ENCODE measurements at regions not wholly inside any gene's neighbourhood (a gene's known extent, or its start where the extent isn't known, plus 50 kb on each side); places are given as distances from the start of the nearest gene placed in this dataset.
"Not testable (repeated sequence)": the region's sequence is repeated elsewhere in the genome, so short reads cannot be mapped to it uniquely, and the experiment has no call there.

- not testable (repeated sequence) for H3K4me3 ChIP-seq (ENCODE audit: low read length); H3K4me2 ChIP-seq (ENCODE audit: low read length); H3K9me3 ChIP-seq (ENCODE audit: control insufficient read depth, insufficient read depth, low read length); H3K79me2 ChIP-seq (ENCODE audit: control insufficient read depth, low read length); H3K9me2 ChIP-seq (replicated peaks; ENCODE audit: control insufficient read depth, low read length); H3F3A ChIP-seq (ENCODE audit: control insufficient read depth, insufficient read depth); H3K27ac ChIP-seq (ENCODE audit: low read depth, low read length); H4K20me1 ChIP-seq (ENCODE audit: control insufficient read depth, insufficient read depth, low read depth, low read length); H3K36me3 ChIP-seq (ENCODE audit: control insufficient read depth, low read length); H3K4me1 ChIP-seq (ENCODE audit: control insufficient read depth, low read length); H3K27me3 ChIP-seq (ENCODE audit: control insufficient read depth, low read length)
Observed at GRCh38 chr7:29664999-29665398, 101.4 kb downstream of the PRR15 start.

DNA sequence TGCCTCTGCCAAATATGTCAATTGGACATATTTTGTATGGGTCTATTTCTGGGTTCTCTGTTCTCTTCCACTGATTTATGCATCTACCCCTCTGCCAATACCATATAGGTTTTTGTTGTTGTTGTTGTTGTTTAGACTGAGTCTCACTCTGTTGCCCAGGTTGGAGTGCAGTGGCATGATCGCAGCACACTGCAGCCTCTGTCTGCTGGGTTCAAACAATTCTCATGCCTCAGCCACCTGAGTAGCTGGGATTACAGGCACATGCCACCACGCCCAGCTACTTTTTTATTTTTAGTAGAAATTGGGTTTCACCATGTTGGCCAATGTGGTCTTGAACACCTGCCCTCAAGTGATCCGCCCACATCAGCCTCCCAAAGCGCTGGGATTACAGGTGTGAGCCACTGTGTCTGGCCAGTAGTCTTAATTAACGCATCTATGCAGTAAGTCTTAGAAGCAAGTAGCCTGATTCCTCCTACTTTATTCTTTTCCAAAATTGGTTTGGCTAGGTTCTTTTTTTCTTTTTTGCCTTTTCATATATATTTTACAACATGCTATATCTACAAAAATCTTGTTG is 103.5 kb downstream of the PRR15 start:
- not testable (repeated sequence) for H3K27me3 ChIP-seq (ENCODE audit: control insufficient read depth, low read length); H3K27ac ChIP-seq (ENCODE audit: low read depth, low read length); H3F3A ChIP-seq (ENCODE audit: control insufficient read depth, insufficient read depth); H3K9me3 ChIP-seq (ENCODE audit: control insufficient read depth, insufficient read depth, low read length); H3K4me3 ChIP-seq (ENCODE audit: low read length); H3K9me2 ChIP-seq (replicated peaks; ENCODE audit: control insufficient read depth, low read length); H3K4me2 ChIP-seq (ENCODE audit: low read length); H3K4me1 ChIP-seq (ENCODE audit: control insufficient read depth, low read length); H3K36me3 ChIP-seq (ENCODE audit: control insufficient read depth, low read length); H4K20me1 ChIP-seq (ENCODE audit: control insufficient read depth, insufficient read depth, low read depth, low read length); H3K79me2 ChIP-seq (ENCODE audit: control insufficient read depth, low read length)

DNA sequence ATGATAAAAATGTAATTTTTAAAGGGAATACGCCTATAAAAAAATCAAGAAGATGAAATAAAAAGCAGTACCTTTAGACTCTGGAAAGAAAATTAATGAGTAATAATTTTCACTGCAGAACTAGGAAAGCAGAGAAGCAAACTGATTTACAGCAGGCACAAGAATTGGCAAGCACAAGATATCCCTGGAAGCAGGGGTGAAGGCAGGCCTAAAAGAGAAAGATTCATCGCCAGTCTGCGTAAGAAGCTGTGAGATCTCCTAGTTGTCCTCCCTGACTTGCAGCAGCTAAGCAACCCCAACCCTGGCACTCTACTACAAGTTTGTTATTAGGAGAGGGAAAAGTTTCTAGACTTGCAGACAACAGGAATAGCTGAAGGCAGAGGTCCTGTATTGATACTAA is 107.7 kb downstream of the PRR15 start:
- H3K36me3 ChIP-seq (ENCODE audit: control insufficient read depth, low read length); H3K27ac ChIP-seq (ENCODE audit: low read depth, low read length); H3K27me3 ChIP-seq (ENCODE audit: control insufficient read depth, low read length); H3K4me2 ChIP-seq (ENCODE audit: low read length); H3K9me3 ChIP-seq (ENCODE audit: control insufficient read depth, insufficient read depth, low read length); H3K4me1 ChIP-seq (ENCODE audit: control insufficient read depth, low read length); H3F3A ChIP-seq (ENCODE audit: control insufficient read depth, insufficient read depth); H4K20me1 ChIP-seq (ENCODE audit: control insufficient read depth, insufficient read depth, low read depth, low read length); H3K4me3 ChIP-seq (ENCODE audit: low read length); H3K9me2 ChIP-seq (replicated peaks; ENCODE audit: control insufficient read depth, low read length); H3K79me2 ChIP-seq (ENCODE audit: control insufficient read depth, low read length): not testable (repeated sequence)

- H3K27me3 ChIP-seq (ENCODE audit: control insufficient read depth, low read length); H3K27ac ChIP-seq (ENCODE audit: low read depth, low read length); H3K36me3 ChIP-seq (ENCODE audit: control insufficient read depth, low read length); H3K4me1 ChIP-seq (ENCODE audit: control insufficient read depth, low read length); H3F3A ChIP-seq (ENCODE audit: control insufficient read depth, insufficient read depth); H3K4me2 ChIP-seq (ENCODE audit: low read length); H3K9me3 ChIP-seq (ENCODE audit: control insufficient read depth, insufficient read depth, low read length); H3K4me3 ChIP-seq (ENCODE audit: low read length); H4K20me1 ChIP-seq (ENCODE audit: control insufficient read depth, insufficient read depth, low read depth, low read length); H3K79me2 ChIP-seq (ENCODE audit: control insufficient read depth, low read length); H3K9me2 ChIP-seq (replicated peaks; ENCODE audit: control insufficient read depth, low read length): not testable (repeated sequence)
Observed at GRCh38 chr7:29673635-29674034, 110.0 kb downstream of the PRR15 start.

DNA sequence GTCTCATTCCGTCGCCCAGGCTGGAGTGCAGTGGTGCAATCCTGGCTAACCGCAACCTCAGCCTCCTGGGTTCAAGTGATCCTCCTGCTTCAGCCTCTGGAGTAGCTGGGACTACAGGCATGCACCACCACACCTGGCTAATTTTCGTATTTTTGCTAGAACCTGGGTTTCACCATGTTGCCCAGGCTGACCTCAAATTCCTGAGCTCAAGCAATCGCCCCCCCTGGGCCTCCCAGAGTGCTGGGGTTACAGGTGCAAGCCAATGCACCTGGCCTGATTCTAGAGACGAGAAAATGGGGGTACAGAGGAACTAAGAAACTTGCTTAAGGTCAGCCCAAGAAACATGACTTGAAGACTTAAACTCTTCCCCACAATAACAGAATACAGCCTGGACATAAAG is 111.0 kb downstream of the PRR15 start:
- not testable (repeated sequence) for H3K4me1 ChIP-seq (ENCODE audit: control insufficient read depth, low read length); H3K9me3 ChIP-seq (ENCODE audit: control insufficient read depth, insufficient read depth, low read length); H3K9me2 ChIP-seq (replicated peaks; ENCODE audit: control insufficient read depth, low read length); H3K36me3 ChIP-seq (ENCODE audit: control insufficient read depth, low read length); H4K20me1 ChIP-seq (ENCODE audit: control insufficient read depth, insufficient read depth, low read depth, low read length); H3F3A ChIP-seq (ENCODE audit: control insufficient read depth, insufficient read depth); H3K27me3 ChIP-seq (ENCODE audit: control insufficient read depth, low read length); H3K27ac ChIP-seq (ENCODE audit: low read depth, low read length); H3K4me3 ChIP-seq (ENCODE audit: low read length); H3K79me2 ChIP-seq (ENCODE audit: control insufficient read depth, low read length); H3K4me2 ChIP-seq (ENCODE audit: low read length)

DNA sequence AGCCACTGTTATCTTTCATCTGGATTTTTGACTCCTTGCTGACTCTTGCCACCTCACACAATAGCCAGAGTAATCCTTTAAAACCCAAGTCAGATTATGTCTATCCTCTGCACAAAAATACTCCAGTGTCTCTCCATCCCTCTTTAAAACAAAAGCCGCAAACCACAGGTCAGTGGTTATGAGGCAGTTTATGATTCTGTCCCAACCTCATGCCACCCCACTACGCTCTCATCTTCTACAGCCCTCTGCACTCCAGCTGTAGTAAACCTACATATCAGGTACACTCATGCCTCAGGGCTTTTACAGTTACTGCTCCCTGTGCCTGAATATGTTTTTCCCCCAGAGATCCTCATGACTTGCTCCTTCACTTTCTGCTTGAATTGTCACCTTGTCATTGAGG is 113.6 kb downstream of the PRR15 start:
- H3K4me2 ChIP-seq (ENCODE audit: low read length); H3K79me2 ChIP-seq (ENCODE audit: control insufficient read depth, low read length); H3K9me3 ChIP-seq (ENCODE audit: control insufficient read depth, insufficient read depth, low read length); H3F3A ChIP-seq (ENCODE audit: control insufficient read depth, insufficient read depth); H3K9me2 ChIP-seq (replicated peaks; ENCODE audit: control insufficient read depth, low read length); H3K4me1 ChIP-seq (ENCODE audit: control insufficient read depth, low read length); H3K27me3 ChIP-seq (ENCODE audit: control insufficient read depth, low read length); H4K20me1 ChIP-seq (ENCODE audit: control insufficient read depth, insufficient read depth, low read depth, low read length); H3K4me3 ChIP-seq (ENCODE audit: low read length); H3K36me3 ChIP-seq (ENCODE audit: control insufficient read depth, low read length); H3K27ac ChIP-seq (ENCODE audit: low read depth, low read length): not testable (repeated sequence)

DNA sequence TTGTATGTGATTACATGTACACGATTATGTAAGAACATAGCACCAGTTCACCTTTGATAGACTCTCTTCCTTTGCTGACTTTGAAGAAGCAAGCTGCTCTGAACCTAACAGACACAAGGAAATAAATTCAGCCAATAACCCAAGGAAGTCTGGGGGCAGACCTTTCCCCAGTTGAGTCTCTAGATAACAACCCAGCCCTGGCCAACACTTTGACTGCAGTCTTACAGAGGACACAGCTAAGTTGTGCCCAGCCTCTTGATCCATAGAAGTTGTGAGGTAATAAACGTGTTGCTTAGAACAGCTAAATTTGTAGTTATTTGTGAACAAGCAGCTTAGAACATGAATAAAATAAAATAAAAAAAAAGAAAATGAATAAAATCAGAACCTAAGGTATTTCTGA is 116.3 kb downstream of the PRR15 start:
- H4K20me1 ChIP-seq (ENCODE audit: control insufficient read depth, insufficient read depth, low read depth, low read length); H3F3A ChIP-seq (ENCODE audit: control insufficient read depth, insufficient read depth); H3K4me3 ChIP-seq (ENCODE audit: low read length); H3K9me2 ChIP-seq (replicated peaks; ENCODE audit: control insufficient read depth, low read length); H3K36me3 ChIP-seq (ENCODE audit: control insufficient read depth, low read length); H3K79me2 ChIP-seq (ENCODE audit: control insufficient read depth, low read length); H3K4me2 ChIP-seq (ENCODE audit: low read length); H3K9me3 ChIP-seq (ENCODE audit: control insufficient read depth, insufficient read depth, low read length); H3K4me1 ChIP-seq (ENCODE audit: control insufficient read depth, low read length); H3K27ac ChIP-seq (ENCODE audit: low read depth, low read length): not testable (repeated sequence)
- peaks cover 12% of the 10 kb centered on the region for H3K27me3 ChIP-seq (ENCODE audit: control insufficient read depth, low read length)

- not testable (repeated sequence) for H3F3A ChIP-seq (ENCODE audit: control insufficient read depth, insufficient read depth); H3K9me2 ChIP-seq (replicated peaks; ENCODE audit: control insufficient read depth, low read length); H3K9me3 ChIP-seq (ENCODE audit: control insufficient read depth, insufficient read depth, low read length); H3K4me1 ChIP-seq (ENCODE audit: control insufficient read depth, low read length); H3K36me3 ChIP-seq (ENCODE audit: control insufficient read depth, low read length); H3K27ac ChIP-seq (ENCODE audit: low read depth, low read length); H4K20me1 ChIP-seq (ENCODE audit: control insufficient read depth, insufficient read depth, low read depth, low read length); H3K4me3 ChIP-seq (ENCODE audit: low read length); H3K79me2 ChIP-seq (ENCODE audit: control insufficient read depth, low read length); H3K4me2 ChIP-seq (ENCODE audit: low read length)
- peaks cover 18% of the 10 kb centered on the region for H3K27me3 ChIP-seq (ENCODE audit: control insufficient read depth, low read length)
Observed at GRCh38 chr7:29680601-29681000, 117.0 kb downstream of the PRR15 start.

All from DOHH2 (cell line).